ENCODE measurements at regions not wholly inside any gene's neighbourhood (a gene's known extent, or its start where the extent isn't known, plus 50 kb on each side); places are given as distances from the start of the nearest gene placed in this dataset.

- TF ChIP-seq EZH2 (IDR thresholded peaks at IDR 0.05; ENCODE audit: borderline replicate concordance, low read depth, low read length, poor library complexity, severe bottlenecking) (no peak), CTCF (conservative IDR thresholded peaks at IDR 0.05; ENCODE audit: low read depth, low read length) (no peak)
- BruUV-seq (replicated peaks): no TSS peak
- no peak for DNase-seq (ENCODE audit: low spot score)
- H3K4me1 ChIP-seq (ENCODE audit: insufficient read depth, low read length, poor library complexity, severe bottlenecking): no peaks in the 10 kb centered on the region
- ChIA-PET CTCF (interaction anchor here (0.9 kb wide), 1 partner anchor 1679 kb away, joined by 5 read pairs; no protein-coding TSS in a partner anchor), POLR2A (ENCODE audit: low non-redundant PET) (no interaction called here)
- intact Hi-C loops (cut with micrococcal nuclease; ENCODE audit: unreplicated experiment): no loop called here
- no peaks in the 10 kb centered on the region for H3K9me3 ChIP-seq (ENCODE audit: low read depth, low read length, poor library complexity, severe bottlenecking)
- no peak overlapping the region for H3K27ac ChIP-seq (ENCODE audit: low read depth, low read length, poor library complexity, severe bottlenecking)
- no peaks in the 10 kb centered on the region for H3K27me3 ChIP-seq (replicated peaks; ENCODE audit: insufficient read depth, low read depth, low read length, poor library complexity)
- H3K36me3 ChIP-seq (ENCODE audit: insufficient read depth, low read length, poor library complexity, severe bottlenecking): no peaks in the 10 kb centered on the region
- no peak overlapping the region for H3K4me3 ChIP-seq (ENCODE audit: low read depth, low read length, poor library complexity, severe bottlenecking)
These were observed 130.4 kb upstream of the AUTS2 start for GRCh38 chr7:69467826-69468225.

GRCh38 chr7:69476416-69476815 lies 121.9 kb upstream of the AUTS2 start:
- CTCF ChIA-PET: no interaction called here
- Histone ChIP-seq H3K36me3 (ENCODE audit: insufficient read depth, low read length, poor library complexity, severe bottlenecking) (no peaks in the 10 kb centered on the region), H3K9me3 (ENCODE audit: low read depth, low read length, poor library complexity, severe bottlenecking) (no peaks in the 10 kb centered on the region), H3K27me3 (replicated peaks; ENCODE audit: insufficient read depth, low read depth, low read length, poor library complexity) (no peaks in the 10 kb centered on the region), H3K27ac (ENCODE audit: low read depth, low read length, poor library complexity, severe bottlenecking) (no peak overlapping the region), H3K4me1 (ENCODE audit: insufficient read depth, low read length, poor library complexity, severe bottlenecking) (no peaks in the 10 kb centered on the region), H3K4me3 (ENCODE audit: low read depth, low read length, poor library complexity, severe bottlenecking) (no peak overlapping the region)
- no peak for DNase-seq (ENCODE audit: low spot score)
- intact Hi-C loops (cut with micrococcal nuclease; ENCODE audit: unreplicated experiment): no loop called here
- POLR2A ChIA-PET (ENCODE audit: low non-redundant PET): no interaction called here
- BruUV-seq (replicated peaks): no TSS peak
- TF ChIP-seq CTCF (conservative IDR thresholded peaks at IDR 0.05; ENCODE audit: low read depth, low read length) (no peak), EZH2 (IDR thresholded peaks at IDR 0.05; ENCODE audit: borderline replicate concordance, low read depth, low read length, poor library complexity, severe bottlenecking) (no peak)

- no peaks in the 10 kb centered on the region for H3K27me3 ChIP-seq (replicated peaks; ENCODE audit: insufficient read depth, low read depth, low read length, poor library complexity)
- ChIA-PET CTCF (interaction anchor here (0.6 kb wide), 1 partner anchor 78 kb away, joined by 3 read pairs; no protein-coding TSS in a partner anchor), POLR2A (ENCODE audit: low non-redundant PET) (no interaction called here)
- H3K27ac ChIP-seq (ENCODE audit: low read depth, low read length, poor library complexity, severe bottlenecking): no peak overlapping the region
- no TSS peak for BruUV-seq (replicated peaks)
- no peak for TF ChIP-seq CTCF (conservative IDR thresholded peaks at IDR 0.05; ENCODE audit: low read depth, low read length)
- H3K9me3 ChIP-seq (ENCODE audit: low read depth, low read length, poor library complexity, severe bottlenecking): no peaks in the 10 kb centered on the region
- DNase-seq (ENCODE audit: low spot score): no peak
- no peaks in the 10 kb centered on the region for H3K4me1 ChIP-seq (ENCODE audit: insufficient read depth, low read length, poor library complexity, severe bottlenecking)
- intact Hi-C loops (cut with micrococcal nuclease; ENCODE audit: unreplicated experiment): no loop called here
- no peaks in the 10 kb centered on the region for H3K36me3 ChIP-seq (ENCODE audit: insufficient read depth, low read length, poor library complexity, severe bottlenecking)
- no peak overlapping the region for H3K4me3 ChIP-seq (ENCODE audit: low read depth, low read length, poor library complexity, severe bottlenecking)
These were observed 115.6 kb upstream of the AUTS2 start for GRCh38 chr7:69482676-69483075.

Data from A673 (cell line).